ENCODE measurements at regions not wholly inside any gene's neighbourhood (a gene's known extent, or its start where the extent isn't known, plus 50 kb on each side); places are given as distances from the start of the nearest gene placed in this dataset.

DNA sequence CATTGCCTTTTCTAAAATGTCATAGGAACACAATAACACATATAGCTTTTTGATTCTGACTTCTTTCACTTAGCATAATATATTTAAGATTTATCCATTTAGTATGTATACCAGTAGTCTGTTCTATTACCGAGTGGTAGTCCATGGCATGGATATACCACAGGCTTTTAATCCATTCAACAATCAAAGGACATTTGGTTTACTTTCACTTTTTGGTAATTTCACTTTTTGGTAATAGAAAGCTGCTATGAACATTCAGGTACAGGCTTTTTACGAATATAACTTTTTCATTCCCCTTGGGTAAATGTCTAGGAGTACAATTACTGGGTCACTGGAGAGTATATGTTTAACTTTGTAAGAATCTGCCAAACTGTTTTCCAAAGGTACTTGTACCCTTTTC, 100.7 kb upstream of the PRICKLE1 start:
- TF ChIP-seq, protein P1, sequence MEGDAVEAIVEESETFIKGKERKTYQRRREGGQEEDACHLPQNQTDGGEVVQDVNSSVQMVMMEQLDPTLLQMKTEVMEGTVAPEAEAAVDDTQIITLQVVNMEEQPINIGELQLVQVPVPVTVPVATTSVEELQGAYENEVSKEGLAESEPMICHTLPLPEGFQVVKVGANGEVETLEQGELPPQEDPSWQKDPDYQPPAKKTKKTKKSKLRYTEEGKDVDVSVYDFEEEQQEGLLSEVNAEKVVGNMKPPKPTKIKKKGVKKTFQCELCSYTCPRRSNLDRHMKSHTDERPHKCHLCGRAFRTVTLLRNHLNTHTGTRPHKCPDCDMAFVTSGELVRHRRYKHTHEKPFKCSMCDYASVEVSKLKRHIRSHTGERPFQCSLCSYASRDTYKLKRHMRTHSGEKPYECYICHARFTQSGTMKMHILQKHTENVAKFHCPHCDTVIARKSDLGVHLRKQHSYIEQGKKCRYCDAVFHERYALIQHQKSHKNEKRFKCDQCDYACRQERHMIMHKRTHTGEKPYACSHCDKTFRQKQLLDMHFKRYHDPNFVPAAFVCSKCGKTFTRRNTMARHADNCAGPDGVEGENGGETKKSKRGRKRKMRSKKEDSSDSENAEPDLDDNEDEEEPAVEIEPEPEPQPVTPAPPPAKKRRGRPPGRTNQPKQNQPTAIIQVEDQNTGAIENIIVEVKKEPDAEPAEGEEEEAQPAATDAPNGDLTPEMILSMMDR (IDR thresholded peaks at IDR 0.05), result no peak
- TF ChIP-seq POLR2AphosphoS5 (IDR thresholded peaks at IDR 0.05) (no peak), POLR2A (IDR thresholded peaks at IDR 0.05) (no peak)
